NCI-H128 (cell line): ENCODE measurements at regions not wholly inside any gene's neighbourhood (a gene's known extent, or its start where the extent isn't known, plus 50 kb on each side); places are given as distances from the start of the nearest gene placed in this dataset.

Experiments
- DNase-seq: peaks from one replicate; lab custom pipeline; 2025; ENCODE audit not compliant: unreplicated experiment; lab: John Stamatoyannopoulos, UW

DNA sequence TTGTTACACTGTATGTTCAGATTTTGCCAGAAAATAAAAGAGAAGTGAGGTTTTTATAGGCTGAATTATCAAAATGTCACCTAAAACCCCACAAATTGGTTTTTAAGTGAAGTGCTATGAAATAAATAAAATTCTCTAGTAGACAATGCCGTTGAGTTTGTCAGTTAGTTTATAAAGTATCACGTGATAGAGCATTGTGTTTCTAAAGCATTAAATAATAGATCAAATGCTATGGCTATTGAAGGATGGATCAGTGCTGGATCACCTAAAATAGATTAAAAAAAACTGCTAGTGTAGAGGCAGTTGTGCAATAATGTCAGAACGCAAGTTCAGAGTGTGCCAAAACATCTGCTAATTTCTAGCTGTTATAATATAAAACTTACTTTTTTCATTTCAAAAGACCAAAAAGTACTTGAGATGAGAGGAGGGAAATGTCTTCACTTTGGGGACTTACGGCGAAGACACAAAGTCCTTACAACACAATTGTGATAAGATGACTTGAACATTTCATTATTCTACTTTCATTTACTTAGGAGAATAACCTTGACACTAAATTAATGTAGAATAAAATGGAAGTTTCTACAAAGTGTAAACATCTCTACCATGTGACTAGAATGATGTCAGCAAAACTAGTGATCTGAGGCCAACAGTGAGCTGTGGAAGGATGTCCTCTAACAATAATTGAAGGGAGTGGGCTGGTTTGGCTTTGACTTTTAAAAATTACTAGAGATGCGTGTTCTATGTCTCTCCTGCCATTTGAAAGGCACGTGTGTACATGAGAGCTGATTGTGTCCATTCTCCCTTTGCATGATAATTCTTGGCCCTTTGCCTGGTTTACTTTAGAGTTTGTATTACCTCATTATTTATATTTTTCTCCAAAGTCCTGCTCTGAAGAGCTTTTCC is 154.4 kb upstream of the PDE3A start:
- DNase-seq, result no peak

GRCh38 chr12:20220339-20220738 is 148.0 kb upstream of the PDE3A start:
- no peak for DNase-seq

- no peak for DNase-seq
Observed at GRCh38 chr12:20232931-20233675, 135.2 kb upstream of the PDE3A start.

DNA sequence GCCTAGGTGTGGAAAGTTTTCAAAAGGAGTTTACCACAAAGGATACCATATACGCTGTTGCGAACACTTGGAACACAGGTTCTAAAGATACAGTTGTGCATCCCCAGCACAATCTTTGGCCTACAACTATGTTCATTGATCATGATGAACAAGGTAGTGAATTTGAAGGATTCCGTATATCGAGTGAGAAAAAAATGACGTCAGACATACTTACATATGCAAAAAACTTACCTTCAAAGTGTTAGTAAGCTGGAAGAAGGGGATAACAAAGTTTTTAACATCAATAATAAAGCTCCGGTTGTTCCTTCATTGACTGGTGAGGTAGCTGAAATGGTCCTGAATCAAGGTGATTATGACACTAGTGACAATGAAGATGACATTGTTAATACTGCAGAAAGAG is 133.9 kb upstream of the PDE3A start:
- no peak for DNase-seq

GRCh38 chr12:20237091-20237490 is 131.2 kb upstream of the PDE3A start:
- no peak for DNase-seq

GRCh38 chr12:20245491-20245890 is 122.8 kb upstream of the PDE3A start:
- no peak for DNase-seq

GRCh38 chr12:20248646-20249045 is 119.7 kb upstream of the PDE3A start:
- DNase-seq, result no peak

GRCh38 chr12:20250761-20251160 is 117.6 kb upstream of the PDE3A start:
- DNase-seq, result no peak

- DNase-seq, result no peak
Observed at GRCh38 chr12:20257311-20257710, 111.0 kb upstream of the PDE3A start.

- DNase-seq, result no peak
Observed at GRCh38 chr12:20259786-20260185, 108.6 kb upstream of the PDE3A start.

DNA sequence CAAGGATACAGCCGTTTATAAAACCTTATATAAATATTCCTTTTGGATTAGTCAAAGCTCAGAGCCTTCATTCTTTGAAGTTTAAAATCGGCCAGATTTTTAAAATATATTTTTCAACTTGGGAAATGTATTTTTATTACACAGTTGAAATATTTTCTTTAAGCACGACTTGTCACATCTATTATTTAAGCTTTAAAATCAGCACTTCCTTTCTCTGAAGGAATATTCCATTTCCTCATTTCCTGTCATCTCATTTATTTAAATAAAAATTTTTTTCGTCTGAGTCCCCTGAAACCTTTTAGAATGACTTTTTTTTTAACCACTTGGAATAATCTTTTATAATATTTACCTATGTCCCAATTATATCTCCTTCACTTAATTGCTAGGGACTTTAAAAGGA is 107.5 kb upstream of the PDE3A start:
- no peak for DNase-seq

DNA sequence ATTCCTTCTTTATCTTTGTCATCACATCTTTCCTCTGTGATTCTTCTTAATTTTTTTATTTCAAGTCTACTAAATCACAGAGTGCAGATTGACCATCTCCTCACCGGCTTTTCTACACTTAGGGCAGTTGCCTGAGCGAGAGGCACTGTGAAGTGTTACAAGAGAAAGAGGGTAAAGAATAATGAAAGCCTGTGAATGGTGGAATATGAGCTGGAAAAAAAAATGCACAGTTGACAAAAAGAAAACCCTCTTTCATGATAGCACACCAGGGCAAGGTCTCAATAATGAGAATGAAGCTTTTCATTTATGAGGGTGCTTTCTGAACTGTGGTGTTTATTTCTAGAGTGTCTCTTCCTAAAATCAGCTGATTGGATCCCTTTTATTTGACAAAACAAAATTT is 106.2 kb upstream of the PDE3A start:
- peak; percentile 10 for DNase-seq

GRCh38 chr12:20264026-20264425 is 104.3 kb upstream of the PDE3A start:
- no peak for DNase-seq

- no peak for DNase-seq
Observed at GRCh38 chr12:20264608-20265114, 103.7 kb upstream of the PDE3A start.

DNA sequence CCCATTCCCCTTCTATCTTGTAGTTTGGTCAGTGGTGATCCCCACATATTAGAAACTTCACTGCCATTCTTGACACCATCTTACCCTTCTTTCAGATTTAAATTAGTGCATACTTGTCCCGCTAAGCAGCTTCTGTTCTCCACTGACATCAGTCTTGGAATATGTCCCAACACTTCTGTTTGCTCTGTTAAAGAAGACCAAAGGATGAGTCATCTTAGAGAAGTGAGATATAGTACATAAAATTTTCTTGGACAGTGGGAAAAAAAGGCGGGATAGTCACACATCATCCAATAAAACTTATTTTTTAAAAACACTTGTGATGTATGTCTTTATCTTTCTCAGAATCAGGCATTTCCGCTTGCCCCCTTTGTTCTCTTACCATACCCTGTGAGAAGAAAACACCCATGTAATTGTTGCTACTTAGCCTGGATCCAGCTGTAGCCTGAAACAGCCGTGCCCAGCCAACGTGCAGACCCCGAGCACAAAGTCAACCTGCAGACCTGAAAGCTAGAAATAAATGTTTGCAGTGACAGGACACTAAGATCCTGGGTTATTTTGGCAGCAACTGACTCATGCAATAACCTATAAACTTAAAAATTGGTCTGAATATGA is 100.1 kb upstream of the PDE3A start:
- no peak for DNase-seq

DNA sequence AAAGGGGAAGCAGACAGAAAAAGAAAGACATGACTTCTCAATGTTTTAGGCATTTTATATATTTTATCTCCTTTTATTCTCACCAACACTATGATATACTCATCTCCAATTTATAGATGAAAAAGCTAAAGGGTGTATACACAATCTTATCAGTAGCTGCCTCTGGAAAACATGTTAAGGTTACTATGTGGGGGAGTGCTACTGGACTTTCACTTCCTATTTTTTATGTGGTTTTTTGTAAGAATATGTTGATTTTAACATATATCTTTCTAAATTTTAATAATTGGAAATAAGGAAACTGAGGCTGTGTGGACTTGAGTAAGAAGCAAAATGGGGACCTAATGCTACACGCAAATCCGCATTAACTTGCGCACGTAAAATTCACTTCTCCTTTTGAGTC is 99.6 kb upstream of the PDE3A start:
- no peak for DNase-seq

GRCh38 chr12:20269337-20270067 is 98.8 kb upstream of the PDE3A start:
- no peak for DNase-seq

DNA sequence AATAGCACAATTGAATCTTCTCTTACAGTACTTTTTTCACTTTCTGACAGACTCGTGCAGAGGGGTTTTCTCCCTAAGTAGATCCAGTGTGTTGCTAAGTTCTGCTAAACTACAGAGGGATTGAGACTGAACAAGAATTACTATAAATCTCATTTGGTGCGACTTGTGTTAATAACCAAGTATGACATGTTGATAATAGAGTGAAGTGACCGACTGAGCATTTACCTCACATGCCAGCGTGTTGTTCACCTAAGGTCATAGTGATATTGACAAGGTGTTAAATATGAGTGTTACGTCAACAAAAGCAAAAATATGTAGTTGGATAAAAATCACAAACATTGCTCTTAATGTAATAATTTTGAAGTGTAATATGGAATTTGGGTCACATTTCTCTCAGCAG is 97.8 kb upstream of the PDE3A start:
- no peak for DNase-seq

- DNase-seq, result no peak
Observed at GRCh38 chr12:20272161-20272560, 96.2 kb upstream of the PDE3A start.

GRCh38 chr12:20272801-20273200 is 95.5 kb upstream of the PDE3A start:
- no peak for DNase-seq

DNA sequence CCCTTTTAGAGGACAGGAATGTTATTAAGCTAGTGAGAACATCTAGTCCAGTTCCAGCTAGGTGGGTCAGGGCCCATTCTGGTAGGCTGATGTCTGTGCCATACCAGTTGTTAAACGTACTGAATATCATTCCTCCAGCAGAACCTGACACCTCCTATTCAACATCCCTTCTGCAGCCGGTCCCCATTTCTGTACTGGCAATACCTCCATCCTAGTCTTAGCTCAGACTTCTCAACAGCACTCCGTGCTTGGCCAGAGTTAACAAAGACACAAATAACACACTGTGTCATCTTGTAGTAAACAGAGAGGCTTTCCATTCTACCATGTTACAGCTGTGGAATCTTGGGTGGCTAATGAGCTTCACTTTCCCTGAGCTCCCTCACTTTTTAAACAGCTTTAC is 94.3 kb upstream of the PDE3A start:
- no peak for DNase-seq
